ENCODE measurements at regions not wholly inside any gene's neighbourhood (a gene's known extent, or its start where the extent isn't known, plus 50 kb on each side); places are given as distances from the start of the nearest gene placed in this dataset.
"Not testable (repeated sequence)": the region's sequence is repeated elsewhere in the genome, so short reads cannot be mapped to it uniquely, and the experiment has no call there.

- no peak for DNase-seq (ENCODE audit: low read depth)
Observed at GRCh38 chr2:76008001-76008702, 297.4 kb upstream of the GCFC2 start.

DNA sequence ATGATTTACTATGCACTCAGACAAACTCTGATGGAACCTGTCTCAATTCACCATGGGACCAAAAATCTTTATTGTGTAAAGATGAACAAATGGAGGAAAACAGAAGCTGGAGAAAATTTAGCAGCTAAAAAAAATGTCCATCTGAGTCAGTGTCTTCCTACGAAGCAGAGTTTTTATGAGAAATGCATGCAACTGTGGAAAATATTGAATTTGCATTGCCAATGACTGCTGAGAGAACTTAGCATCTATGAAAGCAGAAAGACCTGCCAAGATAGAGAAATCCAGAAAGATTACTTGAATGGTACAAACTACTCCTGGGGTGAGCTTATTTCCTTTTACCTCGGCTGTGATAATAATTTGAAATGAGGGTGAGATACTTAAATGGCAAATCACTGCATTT, 289.7 kb upstream of the GCFC2 start:
- DNase-seq (ENCODE audit: low read depth): no peak

DNA sequence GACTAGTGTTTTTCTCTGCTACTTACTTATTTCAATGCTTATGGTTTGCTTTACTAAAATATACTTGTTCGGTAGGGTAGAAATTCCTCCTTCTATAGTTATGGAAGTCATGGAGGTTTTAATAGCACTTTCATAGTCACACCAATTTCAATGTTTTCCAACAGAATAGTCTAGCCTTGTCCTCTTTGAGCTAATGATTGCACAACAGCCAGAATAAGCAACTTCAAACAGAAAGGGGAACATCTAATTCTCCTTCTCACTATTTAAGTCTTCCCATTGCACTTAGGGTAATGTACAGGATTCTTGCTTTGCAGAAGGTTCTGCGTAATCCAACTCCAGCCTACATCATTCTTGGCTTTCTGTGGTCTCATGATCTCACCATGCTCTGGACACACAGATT, 287.7 kb upstream of the GCFC2 start:
- no peak for DNase-seq (ENCODE audit: low read depth)

DNA sequence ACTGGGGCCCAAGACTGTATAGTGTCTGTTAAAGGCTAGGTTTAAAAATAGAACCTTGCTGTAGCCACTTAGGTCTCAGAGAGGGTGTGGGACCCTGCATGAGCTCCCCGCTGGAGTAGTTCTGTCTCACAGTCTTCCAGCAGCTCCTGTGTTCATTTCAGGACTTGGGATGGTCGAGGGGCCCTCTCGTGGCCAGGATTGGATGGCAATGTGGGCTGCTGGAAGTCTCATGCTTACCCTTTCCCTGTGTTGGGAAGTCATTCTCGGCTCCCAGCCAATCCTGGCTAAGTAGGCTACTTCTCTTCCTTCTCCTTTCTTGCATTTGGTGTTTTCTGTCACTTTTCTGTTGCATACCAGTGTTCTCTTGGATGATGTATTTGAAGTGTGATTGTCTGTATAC, 284.0 kb upstream of the GCFC2 start:
- DNase-seq (ENCODE audit: low read depth): no peak

DNA sequence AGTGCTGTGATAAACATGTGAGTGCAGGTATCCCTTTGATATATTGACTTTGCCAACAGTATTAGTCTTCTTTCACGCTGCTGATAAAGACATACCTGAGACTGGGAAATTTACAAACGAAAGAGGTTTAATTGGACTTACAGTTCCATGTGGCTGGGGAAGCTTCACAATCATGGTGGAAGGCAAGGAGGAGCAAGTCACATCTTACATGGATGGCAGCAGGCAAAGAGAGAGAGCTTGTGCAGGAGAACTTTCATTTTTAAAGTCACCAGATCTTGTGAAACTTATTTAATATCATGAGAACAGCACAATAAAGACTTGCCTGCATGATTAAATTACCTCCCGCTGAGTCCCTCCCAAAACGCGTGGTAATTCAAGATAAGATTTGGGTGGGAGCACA, 277.9 kb upstream of the GCFC2 start:
- not testable (repeated sequence) for DNase-seq (ENCODE audit: low read depth)

DNA sequence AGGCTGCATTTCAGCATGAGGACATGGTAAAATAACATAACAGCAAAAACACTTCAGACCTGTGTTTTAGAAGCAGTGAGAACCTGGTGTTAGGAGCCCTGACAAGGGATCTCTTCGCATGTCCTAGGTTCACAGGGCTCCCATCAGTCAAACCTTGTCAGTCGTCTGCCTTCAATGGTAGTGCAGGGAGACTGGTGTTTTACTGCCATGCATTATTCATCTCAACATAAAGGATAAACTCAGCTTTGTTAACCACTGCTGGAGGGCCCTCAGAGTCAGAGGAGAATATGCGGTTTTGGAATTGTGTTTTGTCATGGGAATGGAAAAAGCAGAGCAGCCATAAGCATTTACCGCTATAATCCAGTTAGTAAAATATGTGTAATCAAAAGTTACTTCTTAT, 275.9 kb upstream of the GCFC2 start:
- DNase-seq (ENCODE audit: low read depth): no peak

DNA sequence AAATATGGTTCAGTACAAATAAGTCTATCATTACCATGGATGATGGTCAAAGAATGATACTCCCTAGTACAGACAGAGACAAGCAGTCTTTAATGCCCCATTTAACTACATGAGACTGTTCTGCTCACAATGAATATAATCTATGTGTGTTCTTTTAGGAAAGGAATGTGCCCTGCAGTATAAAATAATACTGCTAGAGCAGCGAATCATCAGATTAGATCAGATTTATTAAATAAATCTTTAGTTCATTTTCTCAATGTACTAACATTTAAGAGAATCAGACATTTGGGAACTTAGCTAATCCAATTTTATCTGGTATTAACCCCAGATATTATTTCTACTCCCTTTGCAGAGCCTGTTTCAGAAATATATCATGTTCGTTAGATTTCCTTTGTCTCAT, 272.0 kb upstream of the GCFC2 start:
- DNase-seq (ENCODE audit: low read depth): no peak

DNA sequence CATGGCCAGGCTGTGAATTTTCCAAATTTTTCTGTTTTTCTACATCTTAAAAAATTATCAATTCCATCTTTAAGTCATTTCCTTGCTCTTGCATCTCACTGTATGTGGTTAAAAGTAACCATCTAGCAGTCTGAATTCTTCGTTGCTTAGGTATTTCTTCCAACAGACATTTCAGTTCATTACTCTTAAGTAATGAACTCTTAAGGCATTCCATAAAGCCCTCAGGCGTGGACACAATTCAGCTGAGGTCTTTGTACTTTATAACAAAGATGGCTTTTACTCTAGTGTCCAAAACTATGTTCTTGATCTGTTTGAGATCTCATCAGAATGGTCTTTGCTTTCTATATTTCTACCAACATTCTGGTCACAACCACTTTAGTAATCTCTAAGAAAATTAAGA, 253.9 kb upstream of the GCFC2 start:
- DNase-seq (ENCODE audit: low read depth): no peak

DNA sequence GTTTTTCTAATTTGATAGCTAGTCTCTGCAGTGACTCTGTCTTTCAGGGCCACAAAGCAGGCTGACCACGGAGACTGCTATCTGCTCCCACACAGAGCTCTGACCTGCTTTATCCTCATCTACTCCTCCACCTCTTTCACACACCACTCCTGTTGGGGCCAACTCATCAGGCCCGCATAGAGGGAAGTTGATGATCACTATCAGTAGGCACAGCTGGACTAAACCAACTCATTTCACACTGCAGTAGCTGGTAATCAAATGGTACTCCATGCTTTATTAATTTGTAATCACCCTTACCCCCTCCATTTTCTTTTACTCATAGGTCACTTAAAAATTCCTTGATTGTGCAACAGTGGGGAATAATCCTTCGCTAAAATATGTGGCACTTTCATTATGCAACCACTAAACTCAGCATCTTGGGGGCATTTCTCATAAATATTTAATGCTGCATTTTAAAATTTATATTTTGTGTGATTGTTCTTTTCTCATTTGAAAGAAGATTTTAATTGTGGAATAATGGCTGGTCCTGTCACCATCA, 249.8 kb upstream of the GCFC2 start:
- DNase-seq (ENCODE audit: low read depth): no peak

DNA sequence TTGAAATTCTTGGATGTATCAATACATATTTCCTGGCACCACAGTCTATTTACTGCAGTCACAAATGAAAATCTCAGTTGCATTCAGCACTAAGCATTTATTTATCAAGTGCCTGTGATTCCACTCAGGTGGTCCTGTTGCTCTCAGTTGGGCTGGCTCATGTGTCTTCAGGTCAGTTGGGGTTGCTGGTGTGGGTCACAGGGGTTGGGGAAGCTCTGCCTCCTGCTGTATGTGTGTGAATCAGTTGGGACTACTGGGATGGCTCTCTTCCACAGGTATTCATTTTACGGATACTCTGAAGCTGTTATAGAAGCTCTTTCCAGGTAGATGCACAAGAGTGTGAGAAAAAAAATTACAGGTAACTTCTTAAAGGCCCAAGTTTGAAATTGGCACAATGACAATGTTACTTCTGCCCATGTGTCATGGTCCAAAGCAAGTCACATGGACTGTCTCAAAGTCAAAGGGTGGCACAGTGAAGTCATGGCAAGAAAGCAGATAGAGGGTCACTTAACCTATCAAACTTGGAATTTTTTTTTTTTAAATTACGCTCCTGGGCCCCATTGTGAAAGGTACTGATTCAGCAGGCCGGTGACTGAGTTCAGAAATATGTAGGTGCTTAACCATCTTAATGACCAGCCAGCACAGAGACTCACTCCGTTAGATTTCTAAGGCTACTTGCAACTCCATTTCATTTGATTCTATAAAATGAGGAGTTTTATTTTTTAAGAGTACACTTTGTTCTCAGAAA, 249.2 kb upstream of the GCFC2 start:
- DNase-seq (ENCODE audit: low read depth): no peak

DNA sequence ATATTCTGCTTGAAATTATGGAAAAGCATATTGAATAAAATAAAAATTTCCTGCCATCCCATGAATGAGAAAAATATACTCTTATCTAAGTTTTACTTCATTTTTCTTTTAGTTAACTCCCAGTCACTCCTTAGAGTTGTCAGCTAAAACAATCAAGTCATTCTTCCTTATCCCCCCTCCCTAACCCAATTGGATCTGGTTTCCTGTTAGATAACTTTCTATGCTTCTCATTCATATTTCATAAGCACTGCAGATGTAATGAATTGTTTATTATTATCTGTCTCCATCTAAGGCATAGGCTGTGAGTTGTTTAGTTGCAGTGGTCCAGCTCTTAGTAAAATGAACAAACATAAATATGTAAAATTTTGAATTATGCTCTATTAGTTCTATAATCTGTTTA, 244.0 kb upstream of the GCFC2 start:
- DNase-seq (ENCODE audit: low read depth): no peak

DNA sequence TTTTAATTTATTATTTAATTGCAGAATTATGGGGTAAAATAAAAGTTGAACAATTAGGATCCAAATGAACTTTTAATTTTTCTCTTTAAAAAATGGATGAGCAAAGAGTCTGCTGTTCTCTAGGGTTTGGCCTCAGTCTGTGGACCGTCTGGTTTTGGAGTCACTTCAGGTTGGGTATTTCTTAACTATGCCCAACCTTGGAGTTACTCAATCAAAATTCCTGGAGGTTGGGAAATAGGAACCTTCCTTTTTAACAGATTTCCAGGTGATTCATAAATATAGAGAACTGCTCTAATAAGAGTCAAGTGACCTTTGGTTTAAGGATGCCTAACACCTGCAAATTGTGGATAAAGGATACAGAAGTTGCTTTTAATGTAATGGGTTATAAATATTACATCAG, 241.5 kb upstream of the GCFC2 start:
- DNase-seq (ENCODE audit: low read depth): no peak

DNA sequence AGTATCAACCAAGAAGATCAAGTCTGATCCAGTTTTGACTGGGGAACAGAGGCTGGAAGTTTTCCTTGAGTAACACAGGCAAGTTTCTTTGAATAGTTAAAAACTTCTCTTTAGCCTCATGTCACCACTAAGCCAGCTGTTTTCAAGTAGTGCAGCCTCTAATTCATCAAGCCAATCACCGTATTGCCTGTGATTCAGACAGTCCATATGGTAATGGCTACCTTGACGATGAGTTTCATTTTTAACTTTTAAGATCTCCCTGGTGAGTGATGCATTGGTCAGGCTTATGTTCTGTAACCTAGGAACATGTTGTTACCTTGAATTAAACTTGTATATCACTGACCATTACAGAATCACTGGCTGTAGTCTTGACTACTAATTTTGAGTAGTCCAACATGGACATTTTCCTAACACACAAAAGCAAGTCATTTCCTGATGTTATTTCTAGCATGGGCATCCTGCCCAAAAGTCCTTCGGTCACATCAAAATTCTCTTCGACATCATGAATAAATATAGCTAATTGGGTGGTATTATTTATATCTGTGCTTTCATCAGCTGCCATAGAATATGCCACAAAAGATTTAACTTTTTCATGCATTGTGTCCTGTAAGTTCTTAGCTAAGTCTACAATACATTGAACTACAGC, 238.8 kb upstream of the GCFC2 start:
- DNase-seq (ENCODE audit: low read depth): no peak

DNA sequence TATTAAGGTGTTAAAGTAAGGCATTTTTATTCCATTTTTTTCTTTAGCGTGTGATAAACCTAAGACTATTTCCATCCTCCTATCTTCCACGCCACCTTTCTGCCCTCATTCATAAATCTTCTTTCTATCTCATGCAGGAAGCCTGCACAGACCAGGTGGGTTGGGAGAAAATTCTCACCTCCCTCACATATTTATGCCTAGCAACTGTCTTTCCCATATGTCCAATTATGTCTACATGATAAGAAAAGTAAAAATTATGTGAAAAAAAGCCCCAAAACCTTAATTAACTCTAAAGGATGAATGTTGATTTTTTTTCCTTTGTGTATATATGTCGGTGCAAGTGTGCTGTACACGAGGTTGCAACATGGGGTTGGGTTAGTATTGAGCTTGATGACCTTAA, 225.6 kb upstream of the GCFC2 start:
- no peak for DNase-seq (ENCODE audit: low read depth)

DNA sequence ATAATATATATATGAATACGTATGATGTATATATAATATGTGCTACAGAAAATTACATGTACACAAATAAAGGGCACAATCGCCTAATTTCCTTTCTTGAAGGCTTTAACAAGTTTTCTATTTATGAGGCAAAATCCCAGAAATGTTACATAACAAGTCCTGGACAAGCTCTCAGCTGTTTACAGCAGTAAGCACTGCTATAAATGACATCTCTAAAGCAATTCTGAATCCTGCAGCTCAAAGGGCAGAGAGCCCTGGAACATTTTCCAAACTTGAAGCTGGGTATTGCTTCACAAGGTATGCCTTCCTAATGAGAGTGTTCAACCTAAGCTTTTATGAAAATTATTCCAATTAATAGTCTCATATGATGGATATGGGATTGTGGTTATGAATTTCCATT, 222.3 kb upstream of the GCFC2 start:
- no peak for DNase-seq (ENCODE audit: low read depth)

- DNase-seq (ENCODE audit: low read depth): no peak
Observed at GRCh38 chr2:75928093-75928492, 217.4 kb upstream of the GCFC2 start.

DNA sequence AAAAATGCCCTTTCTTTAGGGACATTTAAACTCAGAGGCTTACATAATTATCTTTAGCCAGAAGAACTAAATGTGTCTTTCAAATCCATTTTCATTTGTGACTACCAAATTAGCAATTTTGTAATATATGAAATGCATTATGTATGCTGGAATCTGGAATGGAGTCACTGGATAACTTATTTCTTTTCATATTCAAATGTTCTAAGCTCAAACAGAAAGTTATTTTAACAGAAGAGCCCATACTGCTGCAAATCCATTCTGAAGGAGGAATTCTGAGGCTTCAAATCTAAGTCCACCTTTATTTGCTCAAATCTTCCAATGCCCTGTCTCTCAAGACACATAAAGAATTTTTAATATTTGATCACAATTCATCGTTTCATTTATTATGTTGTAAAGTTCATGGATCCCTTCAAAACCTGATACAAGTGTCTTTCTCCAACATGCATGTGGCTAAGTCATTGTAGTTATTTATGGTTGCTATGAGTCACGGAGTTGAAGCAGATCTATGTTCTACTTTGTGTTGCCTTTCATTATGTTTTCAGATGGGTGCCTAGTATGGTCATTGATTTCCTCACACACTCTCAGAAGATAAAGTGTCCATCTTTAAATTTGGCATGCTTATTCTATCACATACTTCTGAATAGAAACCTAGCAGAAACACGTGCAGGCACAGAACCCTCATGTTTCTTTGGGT, 214.8 kb upstream of the GCFC2 start:
- no peak for DNase-seq (ENCODE audit: low read depth)

DNA sequence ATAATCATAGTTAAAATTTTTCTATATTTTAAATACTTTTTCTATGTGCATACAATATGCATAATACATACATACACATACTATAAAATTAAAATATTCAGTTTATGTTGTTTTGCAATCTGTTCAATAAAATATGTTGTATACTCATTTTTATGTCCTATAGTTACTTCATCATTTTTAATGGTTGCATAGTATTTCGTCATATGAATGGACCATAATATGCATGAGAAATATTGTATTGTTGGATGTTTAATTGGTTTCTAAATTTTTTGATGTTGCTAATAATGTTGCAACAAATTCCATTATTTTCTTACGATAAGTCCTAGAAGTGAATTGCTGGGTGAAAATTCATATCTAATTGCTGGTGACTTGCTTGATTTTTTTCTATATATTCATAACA, 211.5 kb upstream of the GCFC2 start:
- no peak for DNase-seq (ENCODE audit: low read depth)

DNA sequence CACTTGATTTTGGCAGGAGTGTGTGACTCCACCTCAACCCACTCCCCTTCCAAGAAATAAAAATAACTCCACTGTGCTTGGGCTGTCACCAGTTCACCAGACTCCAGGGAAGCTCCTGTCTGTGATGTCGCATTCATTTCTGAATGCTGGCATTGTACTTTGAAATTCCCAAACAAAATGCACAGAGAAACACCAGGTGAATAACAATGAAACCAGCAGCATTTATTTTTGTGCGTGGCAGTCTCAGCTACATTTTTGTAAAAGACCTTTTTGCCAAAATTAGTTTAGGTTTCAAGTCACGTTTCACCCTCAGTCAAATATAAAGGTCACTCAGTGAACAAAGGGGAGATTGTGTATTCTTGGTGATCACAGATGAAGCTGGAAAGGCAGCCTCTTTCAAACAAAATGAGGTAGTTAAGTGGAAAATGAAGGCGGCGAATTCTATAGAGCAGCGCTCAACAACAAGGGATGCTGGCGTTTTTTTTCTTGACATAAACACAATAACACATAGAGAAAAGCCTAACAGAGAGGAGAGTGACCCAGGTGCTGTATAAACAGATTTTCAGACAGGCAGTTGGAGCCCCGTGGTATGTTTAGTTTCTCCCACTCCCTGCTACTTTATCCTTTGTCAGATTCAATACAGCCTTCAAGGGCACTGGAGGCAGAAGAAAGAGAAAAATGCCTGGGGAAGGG, 210.3 kb upstream of the GCFC2 start:
- DNase-seq (ENCODE audit: low read depth): no peak

GRCh38 chr2:75915851-75916634, 205.3 kb upstream of the GCFC2 start:
- DNase-seq (ENCODE audit: low read depth): no peak

DNA sequence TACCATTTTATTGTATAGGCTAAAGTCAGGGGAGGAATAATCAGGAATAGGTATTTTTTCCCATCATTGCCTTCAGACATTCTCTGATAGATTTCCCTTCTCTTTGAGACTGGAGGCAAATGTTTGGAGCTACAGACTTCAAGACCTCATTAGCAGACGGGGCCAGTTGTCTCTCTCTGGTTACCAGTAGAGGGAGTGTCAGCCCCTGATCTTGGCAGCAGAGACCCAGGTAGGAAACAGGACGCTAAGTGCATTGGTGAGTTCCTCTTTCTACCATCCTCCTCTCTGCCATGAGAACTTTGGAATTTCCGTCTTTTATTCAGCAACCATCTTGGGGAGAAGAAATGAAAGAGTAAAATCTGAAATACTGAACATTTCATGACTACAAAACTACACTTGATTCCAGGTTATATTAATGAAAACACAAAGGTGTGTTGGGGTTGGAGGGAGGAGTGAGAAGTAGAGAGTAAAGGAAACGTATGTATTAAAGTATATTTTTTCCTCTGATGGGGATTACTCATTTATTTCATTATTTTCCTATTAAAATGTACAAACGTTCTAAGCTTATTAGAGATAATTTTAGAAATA, 186.2 kb upstream of the GCFC2 start:
- no peak for DNase-seq (ENCODE audit: low read depth)

Measured in stimulated activated CD8-positive, alpha-beta memory T cell treated with anti-CD3 and anti-CD28 coated beads, Interleukin-7, amount 100 ng/mL, for 24 hours (primary cell).